SK-N-MC (cell line): ENCODE measurements at regions not wholly inside any gene's neighbourhood (a gene's known extent, or its start where the extent isn't known, plus 50 kb on each side); places are given as distances from the start of the nearest gene placed in this dataset.

Experiments
- EZH2 ChIP-seq: fragments of 200-600 bp; sonication (generic); IDR thresholded peaks from one replicate; pipeline ENCODE4 v1.6.1; 2017; ENCODE audit warnings: antibody characterized with exemption
- FOXP2 ChIP-seq: optimal IDR thresholded peaks from 2 replicates; pipeline ENCODE3; 2011; ENCODE audit warnings: mild to moderate bottlenecking, moderate library complexity; ENCODE audit not compliant: insufficient read depth; ENCODE audit errors: extremely low read length, control extremely low read depth
- POLR2AphosphoS5 ChIP-seq: IDR thresholded peaks from 2 replicates; pipeline ENCODE4 v1.6.1; 2012; ENCODE audit warnings: mild to moderate bottlenecking, low read depth, low read length, borderline replicate concordance

DNA sequence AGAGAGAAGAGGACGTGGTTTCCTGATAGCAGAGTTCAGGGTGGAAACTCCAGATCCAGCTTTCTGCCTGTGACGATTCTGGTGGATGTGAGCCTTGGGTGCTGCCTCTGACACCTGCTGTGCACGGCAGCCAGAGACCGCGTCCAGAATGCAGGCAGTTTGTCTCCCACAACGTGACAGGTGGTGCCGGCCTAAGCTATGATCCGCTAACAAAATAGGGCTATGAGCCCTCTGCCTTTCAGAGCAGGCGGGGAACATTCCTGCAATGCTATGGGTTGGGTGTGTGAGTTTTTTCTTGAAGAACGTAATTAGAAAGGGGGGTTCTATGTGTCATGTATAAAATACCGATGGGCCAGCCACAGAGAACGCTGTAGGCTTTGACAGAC lies 297.3 kb upstream of the PRKCQ start:
- TF ChIP-seq POLR2AphosphoS5 (no peak), EZH2 (no peak), FOXP2 (no peak)
